ENCODE measurements at regions not wholly inside any gene's neighbourhood (a gene's known extent, or its start where the extent isn't known, plus 50 kb on each side); places are given as distances from the start of the nearest gene placed in this dataset.

DNA sequence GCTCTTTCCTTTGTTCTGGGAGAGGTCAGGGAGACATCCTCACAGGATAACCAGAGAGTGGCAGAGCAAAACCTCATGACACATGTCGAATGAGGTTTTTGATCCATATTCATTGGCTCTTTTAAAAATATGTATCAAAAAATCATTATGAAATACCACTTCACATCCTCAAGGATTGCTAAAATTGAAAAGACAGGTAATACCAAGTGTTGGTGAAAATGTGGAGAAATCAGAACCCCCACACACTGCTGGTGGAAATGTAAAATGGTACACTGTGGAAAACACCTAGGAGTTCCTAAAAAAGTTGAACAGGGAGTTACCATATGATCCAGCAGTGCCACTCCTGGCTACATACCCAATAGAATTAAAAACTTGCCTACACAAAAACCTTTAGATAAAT is 107.8 kb upstream of the ARID2 start:
- in situ Hi-C loops (cut with MboI) = no loop called here
- 0% methylated on average over 1 of the region's 1 CpG for WGBS (ENCODE audit: insufficient coverage, low coverage, missing lambda C conversion rate)

DNA sequence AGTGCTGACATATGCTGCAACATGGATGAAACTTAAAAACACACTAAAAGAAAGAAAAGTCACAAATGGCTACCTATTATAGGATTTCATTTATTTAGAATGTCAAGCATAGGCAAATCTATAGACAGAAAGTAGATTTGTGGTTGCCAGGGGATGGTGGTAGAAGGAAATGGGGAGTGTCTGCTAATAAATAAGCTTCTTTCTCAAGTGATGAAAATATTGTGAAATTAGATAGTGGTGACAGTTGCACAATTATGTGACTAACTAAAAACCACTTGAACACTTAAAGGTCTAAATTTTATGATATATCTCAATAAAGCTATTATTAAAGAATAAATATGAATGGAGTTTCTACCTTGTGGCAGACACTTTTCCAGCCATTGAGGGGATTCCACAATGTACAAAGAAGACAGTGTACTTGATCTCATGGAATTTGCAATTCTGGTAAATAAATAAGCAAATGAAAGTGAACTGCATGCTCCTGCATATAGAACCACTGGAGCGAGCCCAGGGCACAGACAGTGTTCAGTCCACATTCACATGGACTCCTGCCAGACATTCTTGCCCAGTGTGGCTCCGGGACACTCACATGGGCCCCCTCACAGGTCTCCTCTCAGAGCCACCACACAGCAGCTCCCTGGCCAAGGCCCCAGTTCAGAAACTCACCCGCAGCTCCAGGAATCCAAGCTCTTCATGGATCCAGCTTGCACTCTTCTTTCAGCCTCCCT is 107.1 kb upstream of the ARID2 start:
- in situ Hi-C loops (cut with MboI) (no loop called here), intact Hi-C loops (cut with micrococcal nuclease) (no loop called here)
- H3K27ac ChIP-seq (ENCODE audit: extremely low read depth, low read depth, low read length) = no peak overlapping the region
- no peak overlapping the region for H2AFZ ChIP-seq (ENCODE audit: low read depth, low read length)
- no peak overlapping the region for H3K4me2 ChIP-seq (ENCODE audit: insufficient read depth, low read length)
- CTCF ChIA-PET (ENCODE audit: low intra/inter-chr PET ratio) = no interaction called here
- 0% methylated on average over 3 of the region's 3 CpGs for WGBS (ENCODE audit: insufficient coverage, low coverage, missing lambda C conversion rate)
- FAIRE-seq = no peak
- no peaks in the 10 kb centered on the region for H3K4me1 ChIP-seq (replicated peaks in 1 of 2; ENCODE audit: control insufficient read depth in 2 of 2, insufficient read depth in 2 of 2, low read length in 2 of 2)
- TF ChIP-seq ZNF785 (CRISPR knock-in tag; IDR thresholded peaks at IDR 0.05) = no peak
- no peaks in the 10 kb centered on the region for H3K36me3 ChIP-seq (ENCODE audit: control insufficient read depth, insufficient read depth, low read length)
- POLR2A ChIA-PET = no interaction called here
- H3K4me3 ChIP-seq = no peak overlapping the region
- H3K9me1 ChIP-seq (ENCODE audit: control insufficient read depth, insufficient read depth, low read length) = no peaks in the 10 kb centered on the region
- H4K20me1 ChIP-seq (replicated peaks; ENCODE audit: control insufficient read depth, insufficient read depth, low read length) = no peaks in the 10 kb centered on the region
- H3K27me3 ChIP-seq (ENCODE audit: control insufficient read depth in 2 of 2, insufficient read depth in 2 of 2, low read length in 2 of 2) = peaks cover 7 to 11% of the 10 kb centered on the region in 2 experiments; a peak in 4 of 5 replicates
- no peak for DNase-seq (ENCODE audit: extremely low read depth in 1 of 4, low spot score in 3 of 4)
- no peaks in the 10 kb centered on the region; the same call in 1 of the 2 replicates for H3K9me3 ChIP-seq (replicated peaks; ENCODE audit: control insufficient read depth, insufficient read depth, low read depth, low read length)
- no peak for ATAC-seq
- no peak overlapping the region for H3K9ac ChIP-seq (ENCODE audit: insufficient read depth in 1 of 2, low read depth in 2 of 2, low read length in 2 of 2)
- no peaks in the 10 kb centered on the region for H3K79me2 ChIP-seq (ENCODE audit: control insufficient read depth, insufficient read depth, low read length)
- BruUV-seq (replicated peaks) = no TSS peak

More for the DNA sequence above, 107.8 kb upstream of the ARID2 start:
- Histone ChIP-seq H3K9me1 (ENCODE audit: control insufficient read depth, insufficient read depth, low read length) (no peaks in the 10 kb centered on the region), H3K4me3 (no peak overlapping the region), H3K27me3 (ENCODE audit: control insufficient read depth in 2 of 2, insufficient read depth in 2 of 2, low read length in 2 of 2) (peaks cover 7 to 11% of the 10 kb centered on the region in 2 experiments; a peak in 4 of 5 replicates), H4K20me1 (replicated peaks; ENCODE audit: control insufficient read depth, insufficient read depth, low read length) (no peaks in the 10 kb centered on the region), H3K36me3 (ENCODE audit: control insufficient read depth, insufficient read depth, low read length) (no peaks in the 10 kb centered on the region), H3K9me3 (replicated peaks; ENCODE audit: control insufficient read depth, insufficient read depth, low read depth, low read length) (no peaks in the 10 kb centered on the region; the same call in 1 of the 2 replicates), H3K4me1 (replicated peaks in 1 of 2; ENCODE audit: control insufficient read depth in 2 of 2, insufficient read depth in 2 of 2, low read length in 2 of 2) (no peaks in the 10 kb centered on the region), H3K9ac (ENCODE audit: insufficient read depth in 1 of 2, low read depth in 2 of 2, low read length in 2 of 2) (no peak overlapping the region), H3K4me2 (ENCODE audit: insufficient read depth, low read length) (no peak overlapping the region), H3K27ac (ENCODE audit: extremely low read depth, low read depth, low read length) (no peak overlapping the region), H3K79me2 (ENCODE audit: control insufficient read depth, insufficient read depth, low read length) (no peaks in the 10 kb centered on the region), H2AFZ (ENCODE audit: low read depth, low read length) (no peak overlapping the region)
- intact Hi-C loops (cut with micrococcal nuclease) = no loop called here
- no peak for DNase-seq (ENCODE audit: extremely low read depth in 1 of 4, low spot score in 3 of 4)
- ChIA-PET CTCF (ENCODE audit: low intra/inter-chr PET ratio) (no interaction called here), POLR2A (no interaction called here)
- FAIRE-seq = no peak
- ATAC-seq = no peak
- TF ChIP-seq ZFP36 (IDR thresholded peaks at IDR 0.05; ENCODE audit: low read depth, low read length, partially characterized antibody) (no peak), U2AF2 (optimal IDR thresholded peaks at IDR 0.05; ENCODE audit: low read depth, low read length) (no peak), NFIC (IDR thresholded peaks at IDR 0.05) (no peak)
- no TSS peak for BruUV-seq (replicated peaks)

All from K562 (cell line).